OCI-LY7 (cell line): ENCODE measurements at regions not wholly inside any gene's neighbourhood (a gene's known extent, or its start where the extent isn't known, plus 50 kb on each side); places are given as distances from the start of the nearest gene placed in this dataset.

Experiments used
- EZH2phosphoT487 ChIP-seq: fragments of 200-600 bp; sonication (generic); IDR thresholded peaks from 2 replicates; pipeline ENCODE4 v1.6.1; 2018; ENCODE audit warnings: low read depth, borderline replicate concordance, mild to moderate bottlenecking, mixed run types, antibody characterized with exemption, low read length, moderate library complexity, mixed read lengths
- TF ChIP-seq, protein P1 (sequence below): fragments of 200-600 bp; sonication (generic); conservative IDR thresholded peaks from 2 replicates; pipeline ENCODE4 v1.5.1; 2014; ENCODE audit warnings: mild to moderate bottlenecking, antibody characterized with exemption, low read length, moderate library complexity, mixed read lengths

DNA sequence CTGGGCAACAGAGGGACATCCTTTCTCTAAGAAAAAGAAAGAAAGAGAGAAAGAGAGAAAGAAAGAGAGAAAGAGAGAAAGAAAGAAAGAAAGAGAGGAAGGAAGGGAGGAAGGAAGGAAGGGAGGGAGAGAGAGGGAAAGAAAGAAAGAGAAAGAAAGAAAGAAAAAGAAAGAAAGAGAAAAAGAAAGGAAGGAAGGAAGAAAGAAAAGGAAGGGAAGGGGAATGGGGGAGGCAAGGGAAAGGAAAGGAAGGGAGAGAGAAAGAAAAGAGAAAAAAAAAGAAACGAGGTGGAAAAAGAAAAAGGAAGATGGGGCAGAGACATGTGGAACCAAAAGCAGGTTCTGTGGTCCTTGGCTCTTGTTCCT is 82.9 kb upstream of the SMNDC1 start:
- TF ChIP-seq, protein P1, sequence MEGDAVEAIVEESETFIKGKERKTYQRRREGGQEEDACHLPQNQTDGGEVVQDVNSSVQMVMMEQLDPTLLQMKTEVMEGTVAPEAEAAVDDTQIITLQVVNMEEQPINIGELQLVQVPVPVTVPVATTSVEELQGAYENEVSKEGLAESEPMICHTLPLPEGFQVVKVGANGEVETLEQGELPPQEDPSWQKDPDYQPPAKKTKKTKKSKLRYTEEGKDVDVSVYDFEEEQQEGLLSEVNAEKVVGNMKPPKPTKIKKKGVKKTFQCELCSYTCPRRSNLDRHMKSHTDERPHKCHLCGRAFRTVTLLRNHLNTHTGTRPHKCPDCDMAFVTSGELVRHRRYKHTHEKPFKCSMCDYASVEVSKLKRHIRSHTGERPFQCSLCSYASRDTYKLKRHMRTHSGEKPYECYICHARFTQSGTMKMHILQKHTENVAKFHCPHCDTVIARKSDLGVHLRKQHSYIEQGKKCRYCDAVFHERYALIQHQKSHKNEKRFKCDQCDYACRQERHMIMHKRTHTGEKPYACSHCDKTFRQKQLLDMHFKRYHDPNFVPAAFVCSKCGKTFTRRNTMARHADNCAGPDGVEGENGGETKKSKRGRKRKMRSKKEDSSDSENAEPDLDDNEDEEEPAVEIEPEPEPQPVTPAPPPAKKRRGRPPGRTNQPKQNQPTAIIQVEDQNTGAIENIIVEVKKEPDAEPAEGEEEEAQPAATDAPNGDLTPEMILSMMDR = no peak
- TF ChIP-seq EZH2phosphoT487 = no peak
